ENCODE measurements at regions not wholly inside any gene's neighbourhood (a gene's known extent, or its start where the extent isn't known, plus 50 kb on each side); places are given as distances from the start of the nearest gene placed in this dataset.

DNA sequence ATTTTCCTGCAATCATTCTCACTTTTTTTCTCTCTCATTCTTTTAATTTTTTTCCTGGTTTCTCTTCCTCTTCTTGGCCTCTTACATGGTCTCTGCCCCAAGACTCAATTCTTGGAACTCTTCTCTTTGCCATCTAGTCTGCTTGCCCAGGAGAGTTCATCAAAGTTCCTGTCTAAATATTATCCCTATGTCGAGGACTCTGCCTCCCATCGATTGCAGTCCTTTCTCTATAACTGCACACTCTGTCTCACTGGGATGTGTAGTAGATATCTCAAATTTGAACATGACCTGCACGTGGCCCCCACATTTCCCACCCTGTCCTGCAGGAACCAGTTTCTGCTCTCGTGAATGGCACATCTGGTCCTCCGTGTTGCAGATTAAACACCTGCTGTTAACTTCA is 204.7 kb upstream of the TMTC4 start:
- Histone ChIP-seq H3K23ac (ENCODE audit: insufficient read length, low read depth, low read length) (no peak overlapping the region), H3K56ac (ENCODE audit: insufficient read length, low read depth, low read length) (no peak overlapping the region), H2BK120ac (ENCODE audit: low read depth, low read length, poor library complexity, severe bottlenecking) (no peak overlapping the region), H4K8ac (replicated peaks; ENCODE audit: insufficient read length, low read depth, low read length) (no peak overlapping the region), H3K9me3 (ENCODE audit: control insufficient read depth, low read depth, low read length) (no peaks in the 10 kb centered on the region), H3K79me2 (ENCODE audit: insufficient read depth, low read length) (no peaks in the 10 kb centered on the region), H3K23me2 (ENCODE audit: insufficient read length, low read depth, low read length, poor library complexity, severe bottlenecking) (no peaks in the 10 kb centered on the region), H3K18ac (ENCODE audit: insufficient read length, low read depth, low read length) (no peak overlapping the region), H3K4me2 (ENCODE audit: insufficient read depth, insufficient read length, low read length) (no peak overlapping the region), H4K20me1 (ENCODE audit: control insufficient read depth, insufficient read depth, insufficient read length) (no peaks in the 10 kb centered on the region), H3K4me1 (ENCODE audit: insufficient read depth, low read length) (no peaks in the 10 kb centered on the region), H2AFZ (ENCODE audit: low read length) (no peak overlapping the region), H3K14ac (ENCODE audit: insufficient read depth, low read length) (no peak overlapping the region), H4K5ac (ENCODE audit: insufficient read length, low read depth, low read length) (no peak overlapping the region), H2BK12ac (ENCODE audit: insufficient read length, low read depth, low read length) (no peak overlapping the region), H2AK5ac (ENCODE audit: insufficient read length, low read length) (no peak overlapping the region), H3K4ac (ENCODE audit: low read depth, low read length) (no peak overlapping the region), H3K27ac (ENCODE audit: insufficient read length, low read depth, low read length) (no peak overlapping the region), H2BK20ac (ENCODE audit: low read depth, low read length, poor library complexity, severe bottlenecking) (no peak overlapping the region), H3K9ac (ENCODE audit: extremely low read depth, insufficient read length, low read length) (no peak overlapping the region), H3T11ph (ENCODE audit: low read length) (no peak overlapping the region), H2BK5ac (ENCODE audit: insufficient read length, low read length) (no peak overlapping the region), H3K27me3 (ENCODE audit: insufficient read depth, low read length) (no peaks in the 10 kb centered on the region), H4K91ac (ENCODE audit: insufficient read length, low read depth, low read length) (no peak overlapping the region), H2BK15ac (ENCODE audit: low read depth, low read length) (no peak overlapping the region), H3K79me1 (ENCODE audit: insufficient read depth, low read depth, low read length, poor library complexity, severe bottlenecking) (no peaks in the 10 kb centered on the region)
- no peak for DNase-seq
- peaks cover 6 to 8% (median 8%) of the 10 kb centered on the region in 3 experiments for H3K36me3 Mint-ChIP-seq (ENCODE audit: insufficient read depth in 1 of 3, low read depth in 3 of 3)
- WGBS (ENCODE audit: extremely low coverage, insufficient read length, low lambda C conversion rate), result no CpG with 5 or more reads among the region's 5 CpGs
- peaks cover 0 to 4% of the 10 kb centered on the region in 2 experiments; a peak in 1 of 4 replicates for H3K4me1 Mint-ChIP-seq
- no peak overlapping the region for H3K4me3 Mint-ChIP-seq
- H3K9me3 Mint-ChIP-seq, result peaks cover 11 to 15% of the 10 kb centered on the region in 2 experiments
- H3K27ac Mint-ChIP-seq, result no peak overlapping the region
- H3K27me3 Mint-ChIP-seq (ENCODE audit: low read depth), result no peaks in the 10 kb centered on the region
- TF ChIP-seq, protein P1, sequence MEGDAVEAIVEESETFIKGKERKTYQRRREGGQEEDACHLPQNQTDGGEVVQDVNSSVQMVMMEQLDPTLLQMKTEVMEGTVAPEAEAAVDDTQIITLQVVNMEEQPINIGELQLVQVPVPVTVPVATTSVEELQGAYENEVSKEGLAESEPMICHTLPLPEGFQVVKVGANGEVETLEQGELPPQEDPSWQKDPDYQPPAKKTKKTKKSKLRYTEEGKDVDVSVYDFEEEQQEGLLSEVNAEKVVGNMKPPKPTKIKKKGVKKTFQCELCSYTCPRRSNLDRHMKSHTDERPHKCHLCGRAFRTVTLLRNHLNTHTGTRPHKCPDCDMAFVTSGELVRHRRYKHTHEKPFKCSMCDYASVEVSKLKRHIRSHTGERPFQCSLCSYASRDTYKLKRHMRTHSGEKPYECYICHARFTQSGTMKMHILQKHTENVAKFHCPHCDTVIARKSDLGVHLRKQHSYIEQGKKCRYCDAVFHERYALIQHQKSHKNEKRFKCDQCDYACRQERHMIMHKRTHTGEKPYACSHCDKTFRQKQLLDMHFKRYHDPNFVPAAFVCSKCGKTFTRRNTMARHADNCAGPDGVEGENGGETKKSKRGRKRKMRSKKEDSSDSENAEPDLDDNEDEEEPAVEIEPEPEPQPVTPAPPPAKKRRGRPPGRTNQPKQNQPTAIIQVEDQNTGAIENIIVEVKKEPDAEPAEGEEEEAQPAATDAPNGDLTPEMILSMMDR (conservative IDR thresholded peaks at IDR 0.05), result no peak

All from H9 (cell line).